ENCODE measurements at regions not wholly inside any gene's neighbourhood (a gene's known extent, or its start where the extent isn't known, plus 50 kb on each side); places are given as distances from the start of the nearest gene placed in this dataset.

- no peak overlapping the region for H3K4me3 ChIP-seq
- no peaks in the 10 kb centered on the region for H3K4me1 ChIP-seq
- H3K9ac ChIP-seq = no peak overlapping the region
- TF ChIP-seq Cebpa-rat (IDR thresholded peaks at IDR 0.05) = no peak
- no peaks in the 10 kb centered on the region for H3K27me3 ChIP-seq
- no peak overlapping the region for H3K27ac ChIP-seq
- no peak overlapping the region for H3K4me2 ChIP-seq
- no peaks in the 10 kb centered on the region for H3K36me3 ChIP-seq
- H3K9me3 ChIP-seq = no peaks in the 10 kb centered on the region
- no peaks in the 10 kb centered on the region for H4K20me1 ChIP-seq
These were observed 529.1 kb downstream of the IRS1 start for GRCh38 chr2:226270285-226271058.

- H4K20me1 ChIP-seq = no peaks in the 10 kb centered on the region
- H3K4me2 ChIP-seq = no peak overlapping the region
- H3K36me3 ChIP-seq = no peaks in the 10 kb centered on the region
- H3K27ac ChIP-seq = no peak overlapping the region
- H3K27me3 ChIP-seq = no peaks in the 10 kb centered on the region
- TF ChIP-seq Cebpa-rat (IDR thresholded peaks at IDR 0.05) = no peak
- no peak overlapping the region for H3K9ac ChIP-seq
- H3K4me1 ChIP-seq = no peaks in the 10 kb centered on the region
- H3K9me3 ChIP-seq = no peaks in the 10 kb centered on the region
- H3K4me3 ChIP-seq = no peak overlapping the region
These were observed 531.9 kb downstream of the IRS1 start for GRCh38 chr2:226267516-226268289.

- Histone ChIP-seq H4K20me1 (no peaks in the 10 kb centered on the region), H3K9me3 (no peaks in the 10 kb centered on the region), H3K36me3 (no peaks in the 10 kb centered on the region), H3K27ac (no peak overlapping the region), H3K4me3 (no peak overlapping the region), H3K4me1 (no peaks in the 10 kb centered on the region), H3K4me2 (no peak overlapping the region), H3K9ac (no peak overlapping the region), H3K27me3 (no peaks in the 10 kb centered on the region)
- no peak for TF ChIP-seq Cebpa-rat (IDR thresholded peaks at IDR 0.05)
These were observed 542.8 kb downstream of the IRS1 start for GRCh38 chr2:226256709-226257376.

GRCh38 chr2:226256237-226256636 lies 543.4 kb downstream of the IRS1 start:
- no peak for TF ChIP-seq Cebpa-rat (IDR thresholded peaks at IDR 0.05)
- H3K36me3 ChIP-seq = no peaks in the 10 kb centered on the region
- H3K27ac ChIP-seq = no peak overlapping the region
- no peaks in the 10 kb centered on the region for H4K20me1 ChIP-seq
- no peak overlapping the region for H3K9ac ChIP-seq
- H3K4me2 ChIP-seq = no peak overlapping the region
- H3K9me3 ChIP-seq = no peaks in the 10 kb centered on the region
- H3K4me3 ChIP-seq = no peak overlapping the region
- no peaks in the 10 kb centered on the region for H3K27me3 ChIP-seq
- no peaks in the 10 kb centered on the region for H3K4me1 ChIP-seq

- no peaks in the 10 kb centered on the region for H3K36me3 ChIP-seq
- no peaks in the 10 kb centered on the region for H4K20me1 ChIP-seq
- H3K9ac ChIP-seq = no peak overlapping the region
- no peaks in the 10 kb centered on the region for H3K27me3 ChIP-seq
- no peak for TF ChIP-seq Cebpa-rat (IDR thresholded peaks at IDR 0.05)
- H3K4me1 ChIP-seq = no peaks in the 10 kb centered on the region
- no peak overlapping the region for H3K27ac ChIP-seq
- no peak overlapping the region for H3K4me3 ChIP-seq
- no peak overlapping the region for H3K4me2 ChIP-seq
- no peaks in the 10 kb centered on the region for H3K9me3 ChIP-seq
These were observed 548.0 kb downstream of the IRS1 start for GRCh38 chr2:226251661-226252060.

GRCh38 chr2:226247289-226248275 lies 552.0 kb downstream of the IRS1 start:
- no peaks in the 10 kb centered on the region for H3K27me3 ChIP-seq
- no peak for TF ChIP-seq Cebpa-rat (IDR thresholded peaks at IDR 0.05)
- no peaks in the 10 kb centered on the region for H3K4me1 ChIP-seq
- peaks cover 5% of the 10 kb centered on the region for H3K9me3 ChIP-seq
- H4K20me1 ChIP-seq = no peaks in the 10 kb centered on the region
- no peak overlapping the region for H3K9ac ChIP-seq
- H3K4me2 ChIP-seq = no peak overlapping the region
- no peaks in the 10 kb centered on the region for H3K36me3 ChIP-seq
- no peak overlapping the region for H3K4me3 ChIP-seq
- no peak overlapping the region for H3K27ac ChIP-seq

- Histone ChIP-seq H4K20me1 (no peaks in the 10 kb centered on the region), H3K36me3 (no peaks in the 10 kb centered on the region), H3K4me1 (no peaks in the 10 kb centered on the region), H3K27me3 (no peaks in the 10 kb centered on the region), H3K9ac (no peak overlapping the region), H3K4me3 (no peak overlapping the region), H3K4me2 (no peak overlapping the region), H3K27ac (no peak overlapping the region), H3K9me3 (no peaks in the 10 kb centered on the region)
- no peak for TF ChIP-seq Cebpa-rat (IDR thresholded peaks at IDR 0.05)
These were observed 565.4 kb downstream of the IRS1 start for GRCh38 chr2:226234187-226234586.

GRCh38 chr2:226233388-226233787 lies 566.2 kb downstream of the IRS1 start:
- Histone ChIP-seq H3K4me3 (no peak overlapping the region), H3K9ac (no peak overlapping the region), H4K20me1 (no peaks in the 10 kb centered on the region), H3K4me1 (no peaks in the 10 kb centered on the region), H3K36me3 (no peaks in the 10 kb centered on the region), H3K27me3 (no peaks in the 10 kb centered on the region), H3K4me2 (no peak overlapping the region), H3K27ac (no peak overlapping the region), H3K9me3 (no peaks in the 10 kb centered on the region)
- no peak for TF ChIP-seq Cebpa-rat (IDR thresholded peaks at IDR 0.05)

- H3K4me2 ChIP-seq = no peak overlapping the region
- H3K36me3 ChIP-seq = no peaks in the 10 kb centered on the region
- no peak overlapping the region for H3K4me3 ChIP-seq
- no peak for TF ChIP-seq Cebpa-rat (IDR thresholded peaks at IDR 0.05)
- H4K20me1 ChIP-seq = no peaks in the 10 kb centered on the region
- no peak overlapping the region for H3K9ac ChIP-seq
- no peaks in the 10 kb centered on the region for H3K27me3 ChIP-seq
- no peaks in the 10 kb centered on the region for H3K9me3 ChIP-seq
- no peaks in the 10 kb centered on the region for H3K4me1 ChIP-seq
- no peak overlapping the region for H3K27ac ChIP-seq
These were observed 571.5 kb downstream of the IRS1 start for GRCh38 chr2:226228080-226228479.
